ENCODE measurements at regions not wholly inside any gene's neighbourhood (a gene's known extent, or its start where the extent isn't known, plus 50 kb on each side); places are given as distances from the start of the nearest gene placed in this dataset.
A peak's percentile ranks its signal among the peaks of the same experiment; 100 is the strongest.

DNA sequence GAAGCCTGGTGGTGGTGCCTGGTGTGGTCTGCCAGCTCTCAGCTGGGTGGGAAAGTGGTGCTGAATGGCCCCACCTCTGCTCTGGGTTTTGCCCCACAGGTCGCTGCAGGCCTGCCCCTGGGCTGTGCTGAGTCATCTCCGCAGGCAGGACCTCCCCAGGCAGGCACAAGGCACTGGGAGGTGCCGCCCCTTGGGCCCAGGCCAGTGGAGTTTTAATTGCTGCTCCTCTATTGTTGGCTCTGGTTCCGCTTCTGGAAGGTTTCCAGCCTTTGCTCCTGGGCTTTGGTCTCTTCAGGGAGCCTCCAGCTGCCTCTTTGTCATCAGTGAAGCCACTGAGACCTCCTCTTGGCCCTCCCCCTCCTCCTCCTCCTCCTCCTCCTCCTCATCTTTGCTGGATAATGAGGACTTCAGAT lies 180.3 kb upstream of the GRB10 start:
- no peaks in the 10 kb centered on the region for H3K4me1 ChIP-seq
- DNase-seq = peak; percentile 38 to 56
- no peak overlapping the region for H3K4me3 ChIP-seq
- no peak overlapping the region for H3K27ac ChIP-seq
- no peaks in the 10 kb centered on the region for H3K9me3 ChIP-seq (replicated peaks)
- H3K27me3 ChIP-seq = no peaks in the 10 kb centered on the region
- no peaks in the 10 kb centered on the region for H3K36me3 ChIP-seq

DNA sequence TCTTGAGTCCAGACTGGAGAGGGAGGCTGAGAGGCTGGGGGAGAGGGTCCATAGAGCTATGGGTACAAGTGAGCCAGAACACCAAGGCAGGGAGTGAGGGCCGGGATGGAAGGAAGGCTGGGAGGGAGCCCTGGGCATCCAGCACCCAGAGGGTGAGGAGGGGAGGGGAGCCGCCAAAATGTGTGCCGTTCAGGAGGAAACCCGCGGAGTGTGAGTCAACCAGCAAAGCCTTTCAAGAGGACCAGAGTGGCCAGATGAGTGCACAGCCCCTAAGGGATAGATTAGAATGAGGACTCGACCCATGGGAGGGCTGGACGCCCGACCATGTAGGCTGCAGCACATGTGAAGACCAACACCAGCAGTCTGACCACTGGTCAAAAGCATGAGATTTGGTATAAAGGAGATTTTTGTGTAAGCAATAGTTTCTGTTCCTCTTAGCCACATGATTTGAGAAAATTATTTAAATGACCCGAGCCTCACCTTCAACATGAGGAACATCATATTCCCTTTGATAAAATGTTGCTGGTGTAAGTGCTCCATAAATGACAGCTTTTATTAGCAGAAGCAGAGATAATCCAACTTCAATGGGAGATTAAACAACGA lies 179.7 kb upstream of the GRB10 start:
- H3K9me3 ChIP-seq (replicated peaks) = no peaks in the 10 kb centered on the region
- no peaks in the 10 kb centered on the region for H3K4me1 ChIP-seq
- H3K36me3 ChIP-seq = no peaks in the 10 kb centered on the region
- H3K4me3 ChIP-seq = no peak overlapping the region
- DNase-seq = no peak
- no peaks in the 10 kb centered on the region for H3K27me3 ChIP-seq
- H3K27ac ChIP-seq = no peak overlapping the region

DNA sequence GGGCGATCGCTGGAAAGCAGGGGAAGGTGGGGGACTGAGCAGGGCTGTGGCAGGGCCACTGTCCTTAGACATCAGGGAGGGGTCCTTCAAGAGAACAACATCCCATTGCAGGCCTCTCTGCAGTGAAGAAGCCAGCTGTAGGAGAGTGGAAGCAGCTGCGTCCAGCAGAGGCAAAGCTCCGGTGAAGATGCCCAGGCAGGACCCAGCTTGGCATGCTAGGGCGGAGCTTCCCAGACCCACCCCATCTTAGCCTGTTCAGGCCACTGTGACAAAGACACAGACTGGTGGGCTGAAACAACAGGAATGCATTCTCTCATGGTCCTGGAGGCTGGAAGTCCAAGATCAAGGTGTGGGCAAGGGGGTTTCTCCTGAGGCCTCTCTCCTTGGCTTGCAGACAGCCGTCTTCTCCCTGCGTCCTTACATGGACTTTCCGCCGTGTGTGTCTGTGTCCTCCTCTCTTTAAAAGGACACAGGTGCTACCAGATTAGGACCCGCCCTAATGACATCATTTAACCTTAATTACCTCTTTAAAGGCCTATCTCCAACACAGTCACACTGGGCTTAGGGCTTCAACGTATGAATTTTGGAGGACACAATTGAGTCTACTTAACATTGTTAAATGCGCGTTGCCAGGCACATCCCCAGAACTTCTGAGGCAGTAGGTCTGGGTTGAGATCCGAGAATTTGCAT lies 178.1 kb upstream of the GRB10 start:
- Histone ChIP-seq H3K4me1 (no peaks in the 10 kb centered on the region), H3K27ac (no peak overlapping the region), H3K4me3 (no peak overlapping the region), H3K9me3 (replicated peaks) (no peaks in the 10 kb centered on the region), H3K27me3 (no peaks in the 10 kb centered on the region), H3K36me3 (no peaks in the 10 kb centered on the region)
- DNase-seq = no peak

DNA sequence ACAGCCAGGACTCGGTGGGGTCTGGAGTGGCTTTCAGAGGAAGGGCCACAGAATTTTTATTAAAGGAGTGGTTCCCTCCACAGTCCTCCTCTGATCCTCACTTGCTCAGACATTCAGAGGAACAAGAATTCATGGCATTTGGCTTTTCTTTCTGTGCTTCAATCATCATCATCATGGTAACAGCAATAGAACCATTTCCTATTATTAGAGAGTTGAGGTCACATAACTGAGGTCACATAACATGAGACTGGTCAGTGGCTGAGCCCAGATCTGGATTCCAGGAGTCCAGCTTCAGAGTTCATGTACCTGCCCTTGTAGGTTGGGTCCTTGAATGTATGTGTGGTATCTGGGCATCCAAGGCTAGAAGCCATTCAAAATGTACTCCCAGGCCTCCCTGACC lies 177.3 kb upstream of the GRB10 start:
- Histone ChIP-seq H3K4me3 (no peak overlapping the region), H3K9me3 (replicated peaks) (no peaks in the 10 kb centered on the region), H3K4me1 (no peaks in the 10 kb centered on the region), H3K27me3 (no peaks in the 10 kb centered on the region), H3K27ac (no peak overlapping the region), H3K36me3 (no peaks in the 10 kb centered on the region)
- no peak for DNase-seq

DNA sequence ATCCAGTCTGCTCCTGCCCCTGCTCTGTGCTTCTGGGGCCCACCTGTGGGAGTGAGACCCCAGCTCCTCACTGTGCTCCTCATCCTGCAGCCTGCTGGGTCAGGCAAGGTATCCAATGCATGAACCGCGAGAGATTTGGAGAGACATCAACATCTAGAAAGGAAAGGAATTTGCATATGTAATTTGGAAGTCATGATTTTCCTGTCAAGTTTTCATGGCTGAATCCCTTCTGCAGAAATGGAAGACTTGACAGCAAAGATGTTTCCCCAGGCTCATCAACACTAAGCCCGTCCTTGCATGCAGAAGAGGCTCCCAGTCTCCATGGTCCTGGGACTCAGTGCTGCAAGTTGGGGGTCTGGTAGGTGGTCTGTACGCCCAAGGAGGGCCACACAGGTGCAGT lies 176.9 kb upstream of the GRB10 start:
- Histone ChIP-seq H3K27ac (no peak overlapping the region), H3K27me3 (no peaks in the 10 kb centered on the region), H3K9me3 (replicated peaks) (no peaks in the 10 kb centered on the region), H3K36me3 (no peaks in the 10 kb centered on the region), H3K4me1 (no peaks in the 10 kb centered on the region), H3K4me3 (no peak overlapping the region)
- DNase-seq = no peak

DNA sequence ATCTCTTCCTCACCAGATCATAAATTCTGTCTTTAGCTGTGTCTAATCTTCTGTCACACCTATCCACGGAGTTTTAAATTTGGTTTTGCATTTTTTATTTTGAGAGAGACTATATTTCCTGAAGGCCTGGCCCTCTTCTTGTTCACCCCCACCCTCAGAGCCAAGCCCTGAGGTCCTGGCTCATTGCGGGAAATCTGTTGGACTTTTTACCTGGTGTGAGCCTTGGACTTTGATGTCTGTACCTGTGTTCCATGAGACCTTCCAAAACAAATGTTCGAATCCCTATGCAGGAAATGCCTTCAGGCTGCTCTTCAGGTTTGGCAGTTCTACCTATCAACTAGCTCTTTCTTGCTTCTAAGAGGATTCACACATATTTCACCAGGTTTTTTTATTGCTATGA lies 175.2 kb upstream of the GRB10 start:
- H3K4me3 ChIP-seq = no peak overlapping the region

DNA sequence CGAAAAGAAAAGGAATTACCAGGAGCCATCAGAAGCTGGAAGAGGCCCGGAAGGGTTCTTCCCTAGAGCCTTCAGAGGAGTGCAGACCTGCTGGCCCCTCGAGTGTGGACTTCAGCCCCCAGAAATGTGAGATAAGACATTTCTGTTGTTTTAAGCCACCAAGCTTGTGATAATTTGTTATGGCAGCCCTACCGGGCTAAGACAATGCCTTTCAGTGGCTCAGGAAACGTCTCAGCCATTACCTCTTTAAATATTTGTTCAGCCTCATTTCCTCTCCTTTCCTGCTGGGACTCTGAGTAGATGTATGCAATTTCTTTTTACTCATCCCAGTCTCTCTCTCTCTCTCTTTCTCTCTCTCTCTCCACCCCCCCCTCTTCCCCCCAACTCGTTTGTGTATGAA lies 174.7 kb upstream of the GRB10 start:
- Histone ChIP-seq H3K4me1 (no peaks in the 10 kb centered on the region), H3K27ac (no peak overlapping the region), H3K27me3 (no peaks in the 10 kb centered on the region), H3K4me3 (no peak overlapping the region), H3K36me3 (no peaks in the 10 kb centered on the region), H3K9me3 (replicated peaks) (no peaks in the 10 kb centered on the region)
- no peak for DNase-seq

More for the DNA sequence above, 175.2 kb upstream of the GRB10 start:
- Histone ChIP-seq H3K9me3 (replicated peaks) (no peaks in the 10 kb centered on the region), H3K27me3 (no peaks in the 10 kb centered on the region), H3K27ac (no peak overlapping the region), H3K36me3 (no peaks in the 10 kb centered on the region), H3K4me1 (no peaks in the 10 kb centered on the region)
- DNase-seq = no peak

DNA sequence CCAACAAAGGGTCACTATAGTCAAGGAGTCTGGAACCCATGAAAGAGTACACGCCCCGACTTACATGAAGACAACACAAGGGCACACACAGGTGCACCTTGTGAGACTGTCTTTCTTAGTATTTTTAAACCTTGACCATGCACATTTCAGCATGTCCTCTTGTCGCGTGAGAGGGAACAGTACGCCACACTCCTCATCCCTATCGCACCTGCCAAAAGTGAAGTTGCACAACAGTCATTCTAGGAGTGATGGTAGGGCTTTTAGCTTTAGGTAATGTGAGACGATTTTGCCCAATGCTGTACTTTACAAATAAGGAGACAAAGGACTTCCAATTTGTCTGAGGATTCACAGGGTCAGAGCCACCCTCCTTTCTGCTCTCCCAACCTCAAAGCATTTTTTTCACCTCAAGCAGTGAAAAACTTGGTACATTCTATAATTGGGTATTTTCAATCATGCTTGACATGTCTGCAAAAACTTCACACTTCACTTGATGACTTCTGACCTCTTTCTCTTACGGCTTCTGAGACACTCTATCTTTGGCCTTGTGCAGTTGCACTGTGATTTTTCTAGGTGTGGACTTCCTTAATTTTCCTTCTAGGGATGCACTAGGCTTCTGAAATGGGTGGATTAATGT lies 173.9 kb upstream of the GRB10 start:
- DNase-seq = no peak
- no peaks in the 10 kb centered on the region for H3K9me3 ChIP-seq (replicated peaks)
- no peaks in the 10 kb centered on the region for H3K27me3 ChIP-seq
- no peak overlapping the region for H3K4me3 ChIP-seq
- H3K36me3 ChIP-seq = no peaks in the 10 kb centered on the region
- no peak overlapping the region for H3K27ac ChIP-seq
- H3K4me1 ChIP-seq = no peaks in the 10 kb centered on the region

DNA sequence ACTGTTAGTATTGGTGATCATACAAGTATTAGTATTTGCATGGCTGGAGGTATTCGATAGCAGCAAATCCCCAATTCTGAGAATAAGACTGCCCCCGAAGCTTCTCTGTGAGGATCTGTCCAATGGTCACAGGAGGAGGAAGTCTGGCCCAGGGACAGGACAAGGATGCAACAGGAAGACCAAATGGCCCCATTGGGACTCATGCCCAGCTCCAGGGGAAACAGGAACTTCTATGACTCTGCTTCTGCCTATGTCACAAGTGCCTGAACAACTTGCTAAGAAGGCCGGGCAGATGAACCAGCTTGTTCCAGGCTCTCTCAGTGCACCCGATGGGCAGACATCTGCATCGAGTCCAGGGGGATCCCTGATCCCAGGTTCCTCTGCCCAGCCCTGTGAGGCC lies 172.0 kb upstream of the GRB10 start:
- no peaks in the 10 kb centered on the region for H3K36me3 ChIP-seq
- H3K4me1 ChIP-seq = no peaks in the 10 kb centered on the region
- H3K27ac ChIP-seq = no peak overlapping the region
- H3K4me3 ChIP-seq = no peak overlapping the region
- DNase-seq = no peak
- H3K9me3 ChIP-seq (replicated peaks) = 0 out of 2 replicates have a peak, but pooled peaks cover 4% of the 10 kb centered on the region
- no peaks in the 10 kb centered on the region for H3K27me3 ChIP-seq

DNA sequence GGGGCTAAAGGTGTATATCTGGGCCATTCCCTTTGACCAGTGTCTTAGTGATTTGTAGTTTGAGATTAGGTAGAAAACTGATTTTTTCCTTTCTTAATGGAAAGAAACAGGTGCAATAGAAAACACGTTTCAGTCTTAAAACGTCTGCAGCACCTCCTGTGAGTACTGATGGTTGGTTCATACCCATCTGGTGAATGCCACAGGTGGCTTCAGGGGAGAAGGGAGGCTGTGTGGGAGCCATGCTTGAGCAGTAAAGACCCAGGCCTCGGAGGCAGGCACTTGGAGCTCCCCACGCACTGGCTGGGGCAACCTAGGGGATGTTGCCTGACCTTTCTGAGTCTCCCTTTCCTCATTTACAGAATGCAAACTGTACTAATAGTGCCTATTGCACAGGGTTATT lies 171.5 kb upstream of the GRB10 start:
- Histone ChIP-seq H3K4me1 (no peaks in the 10 kb centered on the region), H3K4me3 (no peak overlapping the region), H3K9me3 (replicated peaks) (0 out of 2 replicates have a peak, but pooled peaks cover 4% of the 10 kb centered on the region), H3K36me3 (no peaks in the 10 kb centered on the region), H3K27me3 (no peaks in the 10 kb centered on the region), H3K27ac (no peak overlapping the region)
- no peak for DNase-seq

DNA sequence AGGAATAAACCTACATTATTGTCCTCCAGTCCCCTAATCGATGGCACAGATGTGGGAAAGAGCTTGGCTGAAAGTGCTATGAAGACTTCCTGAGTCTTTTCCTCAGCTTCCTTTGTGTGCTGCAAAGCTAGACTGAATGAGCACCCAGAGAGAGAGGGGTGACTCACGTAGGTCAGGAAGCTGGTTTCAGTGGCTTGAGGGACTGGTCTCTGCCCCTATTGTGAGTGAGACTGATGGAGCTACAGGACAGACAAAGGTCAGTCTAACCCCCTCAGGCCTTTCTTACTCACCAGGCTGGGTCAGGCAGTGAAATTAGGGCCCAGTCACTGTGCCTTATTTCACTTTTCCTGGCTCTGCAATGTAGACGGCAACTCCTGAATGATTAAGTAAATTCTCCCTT lies 171.1 kb upstream of the GRB10 start:
- 0 out of 2 replicates have a peak, but pooled peaks cover 4% of the 10 kb centered on the region for H3K9me3 ChIP-seq (replicated peaks)
- no peak overlapping the region for H3K4me3 ChIP-seq
- no peaks in the 10 kb centered on the region for H3K27me3 ChIP-seq
- no peaks in the 10 kb centered on the region for H3K36me3 ChIP-seq
- no peaks in the 10 kb centered on the region for H3K4me1 ChIP-seq
- no peak for DNase-seq
- H3K27ac ChIP-seq = no peak overlapping the region

DNA sequence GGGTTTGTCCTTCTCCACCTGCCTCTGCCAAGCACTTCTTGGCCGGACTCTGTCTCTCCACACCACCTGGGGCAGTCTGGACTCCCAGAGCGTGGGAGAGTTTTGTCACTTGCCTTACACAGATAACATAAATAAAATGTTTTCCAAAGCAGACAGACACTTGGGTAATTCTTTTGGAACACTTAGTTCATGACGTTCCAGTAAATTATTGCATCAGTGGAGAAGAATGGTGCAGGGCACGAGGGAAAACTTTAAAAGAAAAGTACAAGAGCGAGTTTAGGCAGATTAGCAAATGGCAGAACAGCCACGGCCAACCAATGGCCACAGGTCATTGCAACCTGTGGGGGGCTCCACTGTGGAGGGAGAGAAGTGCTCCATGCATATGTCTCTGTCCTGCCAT lies 170.6 kb upstream of the GRB10 start:
- Histone ChIP-seq H3K27me3 (no peaks in the 10 kb centered on the region), H3K27ac (no peak overlapping the region), H3K9me3 (replicated peaks) (0 out of 2 replicates have a peak, but pooled peaks cover 4% of the 10 kb centered on the region), H3K36me3 (no peaks in the 10 kb centered on the region), H3K4me3 (no peak overlapping the region), H3K4me1 (no peaks in the 10 kb centered on the region)
- no peak for DNase-seq

DNA sequence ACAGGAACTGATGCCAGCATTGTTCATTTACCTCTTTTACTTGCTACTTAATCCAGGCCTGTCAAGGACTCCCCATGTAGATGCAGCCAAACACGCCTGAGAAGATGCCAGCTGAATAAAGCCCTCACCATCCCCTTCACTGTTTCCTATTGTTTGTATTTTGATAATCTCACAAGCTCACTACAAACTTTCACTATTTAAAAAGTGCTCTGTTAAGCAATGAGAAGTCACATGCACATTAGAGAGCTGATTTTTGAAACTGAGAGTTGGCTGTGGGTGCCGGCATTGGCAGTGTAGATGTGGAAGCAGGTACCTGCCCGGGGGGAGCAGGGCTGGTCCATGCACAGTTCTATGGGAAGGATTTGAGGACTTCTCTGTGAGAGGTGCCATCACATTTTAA lies 169.8 kb upstream of the GRB10 start:
- no peak overlapping the region for H3K27ac ChIP-seq
- DNase-seq = no peak
- H3K27me3 ChIP-seq = no peaks in the 10 kb centered on the region
- H3K36me3 ChIP-seq = no peaks in the 10 kb centered on the region
- H3K9me3 ChIP-seq (replicated peaks) = 0 out of 2 replicates have a peak, but pooled peaks cover 4% of the 10 kb centered on the region
- no peak overlapping the region for H3K4me3 ChIP-seq
- no peaks in the 10 kb centered on the region for H3K4me1 ChIP-seq

DNA sequence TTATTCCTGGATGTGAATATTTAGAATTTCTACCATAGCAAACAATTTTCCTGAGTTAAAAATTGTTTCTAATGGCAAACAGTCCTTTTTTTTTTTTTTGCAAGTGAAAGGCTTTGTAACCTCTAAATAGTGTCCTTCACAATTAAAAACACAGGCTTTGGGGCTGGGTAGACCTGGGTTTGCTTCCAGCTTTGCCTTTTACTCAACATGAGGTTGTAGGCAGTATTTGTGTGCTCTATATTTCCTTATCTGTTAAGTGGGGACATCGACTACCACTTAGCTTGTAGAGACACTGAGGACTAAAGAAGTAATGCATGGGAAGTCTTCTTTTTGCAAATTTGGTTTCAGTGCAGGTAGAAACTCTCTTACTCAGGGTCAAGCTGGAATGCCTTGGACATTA lies 169.4 kb upstream of the GRB10 start:
- no peaks in the 10 kb centered on the region for H3K4me1 ChIP-seq
- H3K9me3 ChIP-seq (replicated peaks) = 0 out of 2 replicates have a peak, but pooled peaks cover 4% of the 10 kb centered on the region
- no peak overlapping the region for H3K4me3 ChIP-seq
- DNase-seq = no peak
- no peak overlapping the region for H3K27ac ChIP-seq
- no peaks in the 10 kb centered on the region for H3K27me3 ChIP-seq
- H3K36me3 ChIP-seq = no peaks in the 10 kb centered on the region

DNA sequence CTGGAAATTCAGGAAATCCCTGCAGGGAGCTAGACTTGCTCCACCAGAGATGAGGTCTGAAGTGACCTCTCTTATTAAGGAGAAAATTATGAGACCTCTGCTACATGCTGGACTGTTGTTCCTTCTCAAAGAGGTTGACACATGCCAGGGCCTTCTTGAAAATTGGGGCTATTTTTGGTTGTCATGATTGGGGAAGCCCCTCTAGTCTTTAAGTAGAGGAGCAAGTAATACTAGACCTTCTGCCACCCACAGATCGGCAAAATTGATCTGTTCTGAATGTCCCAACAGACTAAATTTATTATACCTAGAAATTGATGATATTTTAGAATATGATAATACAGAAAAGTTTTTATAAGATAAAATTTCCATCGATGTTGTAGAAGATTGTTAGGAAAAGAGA lies 160.8 kb upstream of the GRB10 start:
- no peak overlapping the region for H3K4me3 ChIP-seq
- H3K9me3 ChIP-seq (replicated peaks) = no peaks in the 10 kb centered on the region
- no peak for DNase-seq

More for the DNA sequence above, 160.8 kb upstream of the GRB10 start:
- no peak overlapping the region for H3K27ac ChIP-seq
- H3K27me3 ChIP-seq = no peaks in the 10 kb centered on the region
- no peaks in the 10 kb centered on the region for H3K36me3 ChIP-seq
- peaks cover 11% of the 10 kb centered on the region for H3K4me1 ChIP-seq
